CD4-positive, alpha-beta T cell treated with Interferon gamma for 1 hour (primary cell): ENCODE measurements at regions not wholly inside any gene's neighbourhood (a gene's known extent, or its start where the extent isn't known, plus 50 kb on each side); places are given as distances from the start of the nearest gene placed in this dataset.
"Not testable (repeated sequence)": the region's sequence is repeated elsewhere in the genome, so short reads cannot be mapped to it uniquely, and the experiment has no call there.

Source experiments
- DNase-seq: peaks from one replicate; pipeline ENCODE4 v3.0.0-alpha.2; 2020

DNA sequence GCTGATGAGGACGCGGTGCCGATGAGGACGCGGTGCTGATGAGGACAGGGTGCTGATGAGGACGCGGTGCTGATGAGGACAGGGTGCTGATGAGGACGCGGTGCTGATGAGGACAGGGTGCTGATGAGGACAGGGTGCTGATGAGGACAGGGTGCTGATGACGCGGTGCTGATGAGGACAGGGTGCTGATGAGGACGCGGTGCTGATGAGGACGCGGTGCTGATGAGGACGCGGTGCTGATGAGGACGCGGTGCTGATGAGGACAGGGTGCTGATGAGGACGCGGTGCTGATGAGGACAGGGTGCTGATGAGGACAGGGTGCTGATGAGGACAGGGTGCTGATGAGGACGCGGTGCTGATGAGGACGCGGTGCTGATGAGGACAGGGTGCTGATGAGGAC, 399.3 kb downstream of the SMOC2 start:
- DNase-seq = not testable (repeated sequence)

DNA sequence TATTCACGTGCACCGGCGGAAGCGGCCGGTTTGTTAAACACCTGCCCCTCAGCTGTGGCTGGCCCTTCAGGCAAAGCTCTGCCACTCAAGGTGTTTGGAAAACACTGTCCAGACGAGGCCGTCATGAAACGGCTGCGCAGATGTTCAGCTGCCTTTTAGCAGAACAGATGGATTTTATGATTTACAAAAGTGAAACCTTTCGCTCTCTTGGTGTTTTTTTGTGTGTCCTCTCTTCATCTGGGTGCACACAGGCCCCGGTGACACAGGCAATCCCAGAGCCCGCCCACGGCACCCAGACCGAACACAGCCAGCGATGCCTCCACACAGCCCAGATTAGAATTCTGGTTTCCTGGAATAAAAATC, 397.0 kb downstream of the SMOC2 start:
- DNase-seq = no peak

DNA sequence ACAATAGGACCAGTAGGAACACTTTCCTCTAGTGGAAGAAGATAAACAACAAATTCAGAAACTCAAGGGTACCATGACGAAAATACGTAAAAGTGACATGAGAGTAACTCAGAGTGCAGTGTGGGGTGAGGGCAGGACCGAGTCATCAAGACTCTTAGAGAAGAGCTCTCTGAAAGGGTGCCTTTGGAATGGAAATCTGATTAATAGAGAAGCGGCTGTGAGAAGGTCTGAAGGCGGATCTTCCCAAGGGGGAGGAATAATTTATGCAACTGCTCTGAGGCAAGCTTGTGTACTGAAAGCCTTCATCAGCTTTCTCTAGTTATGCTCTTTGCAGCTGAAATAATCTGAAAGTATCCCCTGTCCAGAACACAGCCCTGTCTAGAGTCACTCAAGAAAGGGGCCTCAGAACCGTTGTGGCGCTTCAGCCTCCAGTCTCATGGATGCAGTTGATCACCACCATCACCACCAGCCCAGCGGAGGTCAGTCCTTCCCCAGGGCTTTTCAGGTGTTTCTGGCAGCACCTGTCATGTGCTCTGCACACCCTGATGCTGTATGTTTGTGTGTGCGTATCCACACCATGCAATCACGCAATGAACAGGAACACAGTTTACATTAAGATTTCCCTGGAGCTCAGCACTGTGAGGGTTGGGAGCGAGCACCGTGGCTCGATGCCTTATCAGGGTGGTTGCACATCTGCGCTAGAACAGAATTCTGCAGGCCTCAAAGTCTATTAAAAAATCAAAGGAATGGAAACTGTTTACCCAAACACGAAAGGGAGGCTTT, 396.5 kb downstream of the SMOC2 start:
- DNase-seq = no peak

DNA sequence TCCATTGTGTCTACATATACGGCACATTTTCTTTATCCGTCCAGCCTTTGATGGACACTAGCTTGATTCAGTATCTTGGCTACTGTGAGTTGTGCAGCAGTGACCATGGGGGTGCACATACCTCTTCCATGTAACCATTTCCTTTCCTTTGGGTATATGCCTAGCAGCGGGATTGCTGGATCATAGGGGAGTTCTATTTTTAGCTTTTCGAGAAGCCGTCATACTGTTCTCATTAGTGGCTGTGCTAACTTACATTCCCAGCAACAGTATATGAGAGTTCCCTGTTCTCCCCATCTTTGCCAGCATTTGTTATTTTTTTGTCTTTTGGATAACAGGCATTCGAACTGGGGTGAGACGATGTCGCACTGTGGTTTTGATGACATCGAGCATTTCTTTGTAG, 395.0 kb downstream of the SMOC2 start:
- no peak for DNase-seq

DNA sequence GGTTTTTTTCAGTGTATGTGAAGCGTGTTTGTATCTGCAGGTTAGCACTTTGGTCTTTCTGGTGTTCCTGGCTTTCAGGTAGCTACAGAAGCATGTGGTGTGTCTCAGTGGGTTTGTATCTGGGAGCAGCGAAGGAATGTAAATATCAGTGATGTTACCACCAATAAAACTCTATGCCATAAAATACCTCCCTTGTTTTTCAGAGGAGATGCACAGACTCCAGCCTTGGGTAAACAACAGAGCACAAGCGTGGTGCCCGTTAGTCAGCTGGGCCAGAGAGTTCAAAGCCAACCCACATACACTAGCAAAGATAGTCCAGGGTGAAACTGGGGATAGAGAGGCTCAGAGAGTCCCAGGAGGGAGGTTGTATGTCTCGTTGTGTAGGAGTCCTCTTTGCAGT, 393.8 kb downstream of the SMOC2 start:
- no peak for DNase-seq

DNA sequence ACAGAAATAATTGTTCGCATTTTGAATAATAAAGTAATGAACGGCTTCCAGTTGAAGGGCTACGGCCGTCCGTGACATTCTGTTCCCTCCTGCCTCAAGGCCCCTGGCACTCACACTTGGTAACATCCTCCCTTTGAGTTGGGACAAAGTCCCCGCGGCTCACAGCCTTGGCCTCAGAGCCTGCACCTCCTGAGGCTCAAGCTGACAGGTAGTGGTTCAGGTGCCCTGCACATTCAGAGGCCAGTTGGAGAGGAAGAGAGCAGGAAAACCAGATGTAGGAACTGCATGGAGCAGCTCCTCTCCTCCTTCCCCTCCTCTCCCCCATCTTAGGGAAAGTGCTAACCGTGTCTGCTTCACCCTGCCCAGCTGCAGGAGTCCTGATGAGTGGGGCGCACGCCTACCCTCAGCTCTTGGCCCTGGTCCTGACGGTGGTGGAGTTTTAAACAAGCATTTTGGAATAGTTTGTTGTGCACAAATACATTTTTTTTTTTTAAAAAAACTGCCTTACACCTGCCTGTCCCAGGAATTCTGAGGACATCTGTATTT, 393.1 kb downstream of the SMOC2 start:
- no peak for DNase-seq

DNA sequence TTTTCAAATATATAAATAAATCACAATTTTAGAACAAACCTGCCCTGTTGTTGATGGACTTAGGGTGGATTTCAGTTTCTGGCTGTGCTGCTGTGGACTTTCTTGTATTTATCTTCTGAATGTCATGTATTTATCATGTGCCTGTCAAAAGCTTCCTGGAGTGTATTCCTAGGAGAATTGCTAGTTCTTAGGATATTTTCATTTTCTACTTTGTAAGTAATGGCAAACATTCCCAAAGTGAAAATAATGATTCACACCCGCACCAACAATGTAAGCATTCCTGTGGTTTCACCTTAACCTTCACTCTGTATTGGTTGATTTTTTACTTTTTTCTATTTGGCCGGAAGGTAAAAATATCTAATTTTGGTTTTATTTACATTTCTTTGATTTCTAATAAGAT, 387.8 kb downstream of the SMOC2 start:
- no peak for DNase-seq

DNA sequence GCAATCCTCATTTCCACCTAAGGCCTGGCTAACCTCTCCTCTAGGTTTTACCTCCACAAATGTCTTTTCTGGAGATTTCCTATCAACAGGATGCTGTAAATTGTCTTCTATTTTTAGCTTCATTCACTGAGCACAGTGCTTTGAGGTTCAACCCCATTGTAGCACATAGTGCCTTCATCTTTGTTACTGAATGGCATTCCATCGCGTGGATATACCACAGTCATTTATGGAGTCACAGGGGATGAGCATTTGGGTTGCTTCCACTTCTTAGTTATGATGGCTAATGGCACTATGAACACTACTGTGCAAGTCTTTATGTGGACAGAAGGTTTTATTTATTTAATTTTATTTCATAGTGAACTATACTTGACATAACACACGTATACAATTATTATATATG, 387.1 kb downstream of the SMOC2 start:
- DNase-seq = no peak

DNA sequence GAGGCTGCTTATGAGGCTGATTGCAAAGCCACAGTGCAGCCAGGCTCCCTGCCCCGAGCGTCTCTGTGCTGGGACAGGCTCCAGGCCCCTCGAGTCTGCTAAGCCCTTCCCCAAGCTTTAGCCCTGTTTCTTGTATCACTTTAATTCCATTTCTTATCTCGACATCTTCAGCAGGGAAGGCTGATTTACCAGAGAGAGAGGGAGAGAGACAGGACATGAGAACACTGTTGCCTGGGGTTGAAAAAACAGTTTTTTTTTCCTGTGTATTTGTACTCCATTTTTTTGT, 386.5 kb downstream of the SMOC2 start:
- no peak for DNase-seq

DNA sequence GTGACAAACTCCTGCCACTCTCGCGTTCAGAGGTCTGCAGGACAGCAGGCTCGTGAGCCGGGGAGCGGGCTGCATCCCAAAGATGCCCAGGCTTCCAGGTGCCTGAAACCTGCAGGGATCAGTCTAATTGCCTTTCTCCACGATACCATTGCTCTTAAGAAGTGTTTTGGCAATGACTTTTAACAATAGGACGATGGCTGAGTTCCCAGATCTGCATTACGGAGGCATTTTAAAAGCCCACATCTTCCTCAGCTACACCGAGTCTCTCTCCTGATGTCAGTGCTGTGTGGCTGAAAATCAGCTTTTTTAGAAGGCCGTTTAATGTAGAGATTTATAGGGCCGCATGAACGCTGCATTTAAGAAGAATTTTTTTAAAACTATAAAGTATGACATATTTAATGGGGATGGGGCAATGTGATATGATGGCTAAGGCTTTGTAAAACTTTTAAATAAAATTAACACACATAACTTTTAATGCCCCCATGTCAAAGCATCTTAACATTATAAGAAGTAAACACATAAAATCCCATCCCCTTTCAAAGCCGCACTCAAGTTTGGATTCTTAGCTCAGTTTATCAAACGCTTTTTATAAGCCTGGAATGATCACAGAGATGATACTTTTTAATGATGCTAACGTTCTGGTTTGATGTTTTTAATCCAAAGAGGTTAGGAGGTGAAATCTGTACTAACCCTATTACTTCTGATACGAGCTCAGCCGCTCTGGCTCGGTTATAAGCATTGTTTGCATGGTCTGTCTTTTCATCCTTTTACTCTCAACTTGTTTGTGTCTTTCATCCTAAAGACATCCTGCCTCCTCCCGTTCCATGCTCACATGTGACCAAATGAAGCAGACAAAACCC, 386.0 kb downstream of the SMOC2 start:
- DNase-seq = no peak

DNA sequence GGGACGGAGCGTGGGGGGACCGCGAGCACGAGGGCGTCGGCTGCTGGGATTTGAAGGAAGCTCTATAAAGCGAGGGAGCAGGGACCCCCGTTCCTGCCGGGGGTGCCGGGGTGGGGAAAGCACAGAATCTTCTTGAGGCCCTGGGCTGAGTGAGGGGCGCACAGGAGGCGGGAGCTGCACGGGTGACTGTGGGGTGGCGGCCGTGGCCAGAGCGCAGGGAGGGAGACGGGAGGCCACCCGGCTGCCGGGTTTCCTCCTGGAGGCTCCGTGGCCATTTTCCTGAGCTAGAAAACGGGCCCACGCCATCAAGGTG, 385.1 kb downstream of the SMOC2 start:
- DNase-seq = no peak

DNA sequence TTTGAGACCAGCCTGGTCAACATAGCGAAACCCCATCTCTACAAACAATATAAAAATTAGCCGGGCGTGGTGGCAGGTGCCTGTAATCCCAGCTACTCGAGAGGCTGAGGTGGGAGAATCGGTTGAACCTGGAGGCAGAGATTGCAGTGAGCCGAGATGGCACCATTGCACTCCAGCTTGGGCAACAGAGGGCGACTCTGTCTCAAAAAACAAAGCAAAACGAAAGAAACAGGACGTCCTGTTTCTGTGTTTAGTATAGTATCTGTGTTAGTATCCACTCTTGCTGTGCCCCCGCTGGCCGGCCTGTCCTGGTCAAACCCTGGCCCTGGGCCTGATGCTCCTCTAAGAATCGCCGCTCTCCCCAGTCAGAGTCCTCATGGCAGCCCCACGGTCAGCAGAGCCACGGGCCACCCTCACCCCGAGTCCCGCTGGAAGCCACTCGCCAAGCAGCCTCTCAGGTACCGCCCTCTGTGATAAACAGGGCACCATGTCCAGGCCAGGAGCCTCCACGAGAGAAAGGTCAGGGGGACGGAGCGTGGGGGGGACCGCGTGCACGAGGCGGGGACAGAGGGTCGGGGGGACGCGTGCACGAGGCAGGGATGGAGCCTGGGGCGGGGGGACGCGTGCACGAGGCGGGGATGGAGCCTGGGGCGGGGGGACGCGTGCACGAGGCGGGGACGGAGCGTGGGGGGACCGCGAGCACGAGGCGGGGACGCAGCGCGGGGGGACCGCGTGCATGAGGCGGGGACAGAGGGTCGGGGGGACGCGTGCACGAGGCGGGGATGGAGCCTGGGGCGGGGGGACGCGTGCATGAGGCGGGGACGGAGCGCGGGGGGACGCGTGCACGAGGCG, 384.5 kb downstream of the SMOC2 start:
- DNase-seq = no peak

DNA sequence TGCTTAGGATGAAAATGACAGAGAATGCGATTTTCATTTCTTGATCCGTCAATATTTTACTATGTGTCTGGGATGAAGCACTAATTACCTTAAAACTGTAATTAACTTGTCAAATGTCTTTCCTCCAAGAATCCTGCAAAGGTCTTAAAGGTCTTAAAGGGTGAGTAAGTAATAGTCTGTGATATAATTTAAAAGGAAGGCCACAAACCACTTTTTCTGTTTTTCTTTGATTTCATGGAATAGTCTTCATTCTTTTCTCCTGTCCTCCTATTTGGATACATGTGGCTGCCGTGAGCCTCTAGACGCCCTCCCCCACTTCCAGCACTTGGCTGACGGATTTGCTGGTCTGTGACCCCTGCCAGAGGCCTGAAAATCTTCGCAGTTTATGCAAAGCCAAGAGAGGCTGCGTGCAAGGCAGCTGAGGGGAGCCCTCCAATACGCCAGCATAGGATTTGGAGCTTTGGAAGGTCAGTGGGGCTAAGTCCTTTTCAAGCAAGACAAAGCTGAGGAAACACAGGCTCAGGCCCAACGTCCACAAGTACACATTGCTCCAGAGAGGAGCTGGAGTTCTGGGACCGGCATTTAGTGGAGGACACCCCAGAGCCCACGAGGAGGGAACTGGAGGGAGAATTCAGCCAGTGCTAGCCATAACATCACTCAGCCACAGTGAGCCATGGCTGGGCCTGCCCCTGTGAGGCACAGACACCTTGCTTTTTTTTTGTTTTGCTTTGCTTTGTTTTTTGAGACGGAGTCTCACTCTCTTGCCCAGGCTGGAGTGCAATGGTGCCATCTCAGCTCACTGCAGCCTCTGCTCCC, 382.6 kb downstream of the SMOC2 start:
- no peak for DNase-seq

DNA sequence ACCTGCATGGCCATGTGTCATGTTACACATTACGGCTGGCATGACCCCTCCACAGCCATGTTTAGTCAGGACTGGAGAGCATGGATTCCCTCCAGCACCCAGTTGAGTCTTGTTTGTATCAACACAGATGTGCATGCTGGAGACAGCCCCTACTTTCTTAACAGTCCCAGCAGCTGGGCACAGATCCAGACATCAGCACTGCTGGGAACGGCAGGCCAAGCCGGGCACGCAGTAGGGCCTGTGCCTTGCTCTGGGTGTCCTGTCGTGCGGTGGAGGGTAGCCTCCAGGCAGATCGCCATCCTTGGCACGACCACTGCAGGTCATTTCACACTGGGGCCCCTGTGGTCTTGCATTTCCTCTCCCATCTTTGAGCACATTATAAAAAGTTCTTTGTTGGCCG, 381.4 kb downstream of the SMOC2 start:
- DNase-seq = no peak

DNA sequence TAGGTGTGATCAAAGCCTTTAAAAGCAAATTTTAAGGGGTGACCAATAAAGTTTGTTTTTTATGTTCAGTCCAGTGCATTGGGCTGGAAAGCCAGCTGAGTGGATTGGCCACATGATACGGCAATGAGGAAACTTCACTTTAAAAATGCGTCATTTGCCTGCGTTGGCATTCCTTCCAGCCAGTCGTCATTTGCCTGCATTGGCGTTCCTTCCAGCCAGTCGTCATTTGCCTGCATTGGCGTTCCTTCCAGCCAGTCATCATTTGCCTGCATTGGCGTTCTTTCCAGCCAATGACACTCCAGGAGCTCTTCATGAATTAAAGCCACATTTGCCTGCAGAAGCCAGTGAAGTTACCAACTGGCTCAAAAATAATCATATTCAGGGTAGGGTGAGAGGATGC, 378.6 kb downstream of the SMOC2 start:
- DNase-seq = no peak

DNA sequence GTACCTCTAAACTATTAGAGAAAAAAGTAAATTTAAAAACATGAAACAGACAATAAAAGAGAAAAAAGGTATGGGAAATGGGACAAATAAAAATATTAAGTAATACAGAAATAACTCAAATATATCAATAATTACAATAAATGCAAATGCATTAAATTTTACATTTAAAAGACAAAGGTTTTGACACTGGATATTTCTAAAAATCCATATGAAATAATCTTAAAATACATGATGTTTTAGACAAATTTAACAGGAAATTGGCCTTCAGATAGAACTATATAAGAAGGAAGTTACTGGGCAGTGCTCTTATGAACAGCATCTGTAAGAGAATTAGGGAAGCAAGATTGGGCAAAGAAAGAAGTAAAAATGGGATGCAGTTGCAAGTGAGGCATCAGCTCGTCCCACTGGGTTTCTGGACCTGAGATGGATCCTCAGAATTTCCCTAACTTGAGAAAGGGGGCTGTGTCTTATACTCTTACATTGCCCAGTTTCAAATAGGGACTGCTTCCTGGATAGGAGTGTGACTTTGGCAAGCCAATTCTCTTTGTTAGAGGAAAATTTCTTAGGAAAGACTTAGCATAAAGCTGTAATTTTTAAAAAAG, 376.7 kb downstream of the SMOC2 start:
- no peak for DNase-seq

DNA sequence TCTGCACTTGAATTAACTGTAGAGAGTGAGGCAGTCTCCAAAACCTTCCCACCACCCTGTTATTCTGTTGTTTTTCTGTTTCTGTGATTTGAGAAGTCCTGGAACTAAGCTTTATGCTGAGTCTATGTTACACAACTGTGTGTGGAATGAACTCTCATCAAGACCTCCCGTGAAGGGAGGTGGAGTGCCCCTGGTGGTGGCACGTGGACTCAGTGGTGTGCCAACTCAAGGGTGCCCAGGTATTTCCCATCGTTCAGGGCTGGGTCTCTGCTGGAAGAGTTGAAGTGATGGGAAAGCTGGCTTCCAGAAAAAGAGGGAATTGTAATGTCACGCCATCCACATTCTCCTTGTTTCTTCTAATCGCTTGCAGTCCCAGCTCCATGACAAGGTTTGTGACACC, 374.2 kb downstream of the SMOC2 start:
- no peak for DNase-seq

DNA sequence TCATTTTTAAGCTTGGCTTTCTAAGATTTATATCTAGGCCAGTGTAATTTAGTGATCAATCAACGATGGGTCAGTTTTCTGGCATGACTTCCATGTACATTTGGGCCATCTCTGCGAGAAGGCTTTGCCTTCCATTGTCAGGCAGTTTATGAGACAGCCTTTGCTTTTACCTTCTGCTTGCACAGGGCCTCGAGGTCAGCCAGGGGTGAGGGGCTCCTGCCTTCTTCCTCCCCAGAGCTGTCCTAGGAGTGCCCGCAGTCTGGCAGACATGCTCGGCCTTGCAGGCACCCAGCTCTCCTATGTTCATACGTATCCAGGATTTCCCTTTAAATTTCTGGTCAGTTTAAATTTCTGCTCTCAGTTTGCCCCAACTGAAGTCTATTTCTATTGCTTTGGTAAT, 367.2 kb downstream of the SMOC2 start:
- no peak for DNase-seq

DNA sequence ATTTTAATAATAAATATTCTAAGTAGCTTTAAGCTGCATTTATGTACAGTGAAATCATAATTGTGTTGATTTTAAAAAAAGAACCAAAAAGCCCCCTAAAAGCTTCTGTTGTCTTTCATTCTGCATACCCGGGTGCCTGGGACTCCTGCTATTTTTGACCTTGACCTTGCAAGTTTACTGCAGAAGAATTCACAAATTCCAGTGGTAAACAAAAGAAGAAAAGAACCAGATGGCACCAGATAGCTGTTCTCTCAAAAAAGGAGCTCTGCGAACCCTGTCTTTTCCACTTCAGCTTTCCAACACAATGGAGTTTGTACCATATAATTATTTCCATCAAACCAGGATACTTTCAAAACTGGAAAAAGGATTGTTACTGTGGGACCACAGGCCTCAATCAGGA, 363.3 kb downstream of the SMOC2 start:
- no peak for DNase-seq

DNA sequence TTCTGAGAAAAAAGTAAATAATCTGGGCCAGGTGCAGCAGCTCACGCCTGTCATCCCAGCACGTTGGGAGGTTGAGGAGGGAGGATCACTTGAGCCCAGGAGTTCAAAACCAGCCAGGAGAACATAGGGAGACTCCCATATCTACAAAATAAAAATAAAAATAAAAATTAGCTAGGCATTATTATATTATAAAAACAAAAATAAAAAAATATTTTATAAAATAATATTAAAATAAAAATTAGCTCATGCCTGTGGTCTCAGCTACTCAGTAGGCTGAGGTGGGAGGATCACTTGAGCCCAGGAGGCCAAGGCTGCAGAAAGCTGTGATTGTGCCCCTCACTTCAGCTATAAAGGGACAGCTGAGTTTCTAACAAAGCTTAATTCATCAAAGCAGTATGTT, 362.9 kb downstream of the SMOC2 start:
- no peak for DNase-seq

DNA sequence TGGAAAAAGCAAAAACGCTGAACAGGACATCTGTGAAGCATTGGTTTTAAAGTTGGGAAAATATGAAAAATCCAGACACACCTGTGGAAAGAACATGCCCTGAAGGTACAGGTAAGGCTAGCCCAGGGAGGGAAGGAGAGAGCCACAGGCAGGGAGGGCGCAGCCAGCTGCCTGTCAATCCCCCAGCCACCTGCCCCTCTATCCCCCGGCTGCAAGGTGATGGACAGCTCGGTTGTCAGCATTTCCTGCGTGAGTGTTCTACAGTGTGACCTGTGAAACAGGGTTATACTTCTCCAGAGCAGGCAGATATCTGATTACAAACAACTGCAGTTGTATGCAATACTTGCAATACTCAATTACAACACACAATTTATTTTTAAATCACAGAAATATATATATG, 358.1 kb downstream of the SMOC2 start:
- no peak for DNase-seq

DNA sequence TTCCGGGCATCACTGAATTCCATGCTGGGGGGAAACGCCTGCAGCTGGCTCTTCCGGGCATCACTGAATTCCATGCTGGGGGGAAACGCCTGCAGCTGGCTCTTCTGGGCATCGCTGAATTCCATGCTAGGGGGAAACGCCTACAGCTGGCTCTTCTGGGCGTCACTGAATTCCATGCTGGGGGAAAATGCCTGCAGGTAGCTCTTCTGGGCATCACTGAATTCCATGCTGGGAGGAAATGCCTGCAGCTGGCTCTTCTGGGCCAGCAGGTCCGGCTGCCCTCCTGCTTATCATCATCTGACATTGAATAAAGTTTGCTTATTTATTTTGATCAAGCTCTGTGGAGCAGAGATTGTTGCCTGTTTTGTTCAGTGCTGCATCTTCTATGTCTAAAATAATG, 355.1 kb downstream of the SMOC2 start:
- no peak for DNase-seq
